GM13976 (cell line): ENCODE measurements at regions not wholly inside any gene's neighbourhood (a gene's known extent, or its start where the extent isn't known, plus 50 kb on each side); places are given as distances from the start of the nearest gene placed in this dataset.
"Not testable (repeated sequence)": the region's sequence is repeated elsewhere in the genome, so short reads cannot be mapped to it uniquely, and the experiment has no call there.

Experiments used
- DNase-seq: peaks from one replicate; pipeline ENCODE4 v3.0.0; 2012; ENCODE audit warnings: low spot score
- CTCF ChIP-seq: IDR thresholded peaks from 2 replicates; pipeline ENCODE4 v1.5.1; 2012; ENCODE audit warnings: borderline replicate concordance, mild to moderate bottlenecking; ENCODE audit not compliant: insufficient read depth; ENCODE audit errors: extremely low read depth, missing control alignments, control extremely low read depth
- in situ Hi-C: fragments of 300-500 bp; cut with MboI; formaldehyde crosslinking; loops from one replicate; pipeline ENCODE4 v1.12.0; 2022; ENCODE audit warnings: low sequenced_read_pairs, mixed read lengths, inconsistent platforms; ENCODE audit not compliant: unreplicated experiment

DNA sequence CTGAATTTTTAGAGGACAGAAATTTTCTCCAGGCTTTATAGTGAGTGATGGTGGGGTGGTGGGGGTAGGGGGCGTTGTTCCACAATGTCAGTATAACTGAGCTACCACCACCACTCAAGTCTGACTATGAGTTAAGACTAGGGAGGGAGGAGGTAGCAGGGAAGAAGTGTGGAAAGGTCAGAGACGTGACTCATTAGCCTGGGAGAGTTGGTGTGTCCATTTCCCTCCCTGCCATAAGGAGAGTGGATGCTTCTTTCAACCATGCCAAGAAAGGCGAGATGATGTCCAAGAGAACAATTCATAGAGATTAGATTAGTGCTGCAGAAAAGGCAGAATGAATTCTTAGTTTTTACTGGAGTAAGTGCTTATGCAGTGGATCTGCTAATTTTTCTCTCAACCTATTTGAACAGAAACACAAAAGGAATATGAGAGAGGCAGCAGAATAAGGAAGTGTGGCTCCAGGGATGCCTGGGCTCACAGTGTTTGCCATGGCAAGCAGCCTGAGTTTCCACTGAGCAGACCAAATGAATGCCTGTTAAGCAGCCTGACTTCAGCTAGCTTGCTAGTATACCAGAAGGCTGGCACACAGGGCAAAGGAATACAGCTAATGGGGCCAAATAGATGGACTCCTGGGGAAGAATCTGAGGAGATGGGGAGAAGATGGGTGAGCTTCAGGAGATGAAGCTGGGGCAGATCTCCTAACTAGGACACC is 708.9 kb downstream of the NTRK3 start:
- no peak for DNase-seq
- in situ Hi-C loops = no loop called here
- no peak for TF ChIP-seq CTCF

DNA sequence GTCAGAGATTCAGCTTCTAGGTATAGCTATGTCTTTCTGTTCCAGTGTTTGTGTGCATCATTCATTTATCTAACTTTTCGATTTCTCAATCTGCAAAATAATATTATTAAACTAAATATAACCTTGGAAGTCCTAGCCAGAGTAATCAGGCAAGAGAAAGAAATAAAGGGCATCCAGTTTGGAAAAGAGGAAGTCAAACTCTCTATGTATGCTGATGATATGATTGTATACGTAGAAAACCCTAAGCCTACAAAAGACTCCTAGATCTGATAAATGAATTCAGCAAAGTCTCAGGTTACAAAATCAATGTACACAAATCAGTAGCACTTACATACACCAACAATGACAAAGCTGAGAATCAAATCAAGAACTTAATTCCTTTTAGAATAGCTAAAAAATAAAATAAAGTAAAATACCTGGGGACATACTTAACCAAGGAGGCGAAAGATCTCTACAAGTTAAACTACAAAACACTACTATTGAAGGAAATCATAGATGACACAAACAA is 718.2 kb downstream of the NTRK3 start:
- DNase-seq = no peak
- in situ Hi-C loops = no loop called here

DNA sequence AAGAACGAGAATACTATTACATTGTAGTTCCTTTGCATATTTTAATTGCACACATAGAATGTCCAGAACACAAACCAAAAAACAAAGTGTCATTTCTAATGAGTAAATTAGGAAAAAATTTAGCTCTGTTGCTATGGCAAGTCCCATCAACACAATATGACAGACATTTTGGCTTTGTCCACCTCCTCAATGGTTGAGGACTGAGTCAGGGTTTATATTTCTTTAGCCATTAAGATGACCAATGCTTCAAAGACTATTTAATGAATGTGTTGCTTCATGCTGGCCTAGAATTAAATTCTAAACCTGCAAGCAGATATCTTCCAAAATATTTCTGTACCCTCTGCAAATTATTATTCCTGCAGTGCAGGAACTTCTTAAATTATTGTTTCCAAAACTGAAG is 719.2 kb downstream of the NTRK3 start:
- no peak for TF ChIP-seq CTCF
- in situ Hi-C loops = no loop called here
- no peak for DNase-seq

More for the DNA sequence above, 718.2 kb downstream of the NTRK3 start:
- no peak for TF ChIP-seq CTCF

- DNase-seq, in situ Hi-C loops: not testable (repeated sequence)
Measured at GRCh38 chr15:87533637-87534036, 722.9 kb downstream of the NTRK3 start.

DNA sequence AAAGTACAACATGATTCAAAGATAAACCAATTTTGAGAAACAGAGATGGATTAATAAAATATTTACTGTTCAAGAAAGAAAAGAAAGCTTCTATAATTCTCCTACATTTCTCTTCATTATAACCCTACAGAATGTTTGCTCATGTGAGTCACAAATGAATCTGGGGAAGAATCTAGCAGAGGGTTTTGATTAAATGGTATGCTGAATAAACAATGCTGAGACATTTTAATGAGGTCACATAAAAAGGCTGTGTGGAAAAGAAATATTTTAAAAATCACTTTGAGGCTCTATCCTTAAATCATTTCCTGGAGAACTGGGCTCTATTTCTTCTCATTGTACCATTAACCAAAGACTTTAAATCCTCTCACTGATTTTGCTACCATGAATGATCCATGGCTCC is 727.7 kb downstream of the NTRK3 start:
- in situ Hi-C loops = no loop called here
- no peak for TF ChIP-seq CTCF
- no peak for DNase-seq

GRCh38 chr15:87527875-87528274 is 728.7 kb downstream of the NTRK3 start:
- in situ Hi-C loops = no loop called here
- no peak for DNase-seq
- TF ChIP-seq CTCF = no peak

DNA sequence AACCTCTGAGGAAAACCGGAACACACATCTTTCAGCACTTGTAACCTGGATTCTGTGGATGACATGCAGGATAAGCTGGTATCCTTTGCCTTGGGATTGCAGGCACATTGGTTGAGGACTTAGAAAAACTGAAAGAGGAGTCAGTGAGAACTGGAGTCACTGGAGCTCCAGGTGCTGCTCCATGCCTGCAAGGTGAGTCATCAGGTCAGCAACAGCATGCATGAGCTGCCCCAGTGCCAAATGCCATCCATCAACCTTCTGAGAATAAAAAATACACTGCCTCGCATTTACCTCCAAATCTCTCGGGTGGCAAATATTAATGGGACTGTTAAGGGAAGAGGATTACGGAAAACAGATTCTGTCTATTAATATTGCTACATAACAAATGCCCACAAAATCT is 729.1 kb downstream of the NTRK3 start:
- DNase-seq = no peak
- in situ Hi-C loops = no loop called here
- no peak for TF ChIP-seq CTCF
